ENCODE measurements at regions not wholly inside any gene's neighbourhood (a gene's known extent, or its start where the extent isn't known, plus 50 kb on each side); places are given as distances from the start of the nearest gene placed in this dataset.

DNA sequence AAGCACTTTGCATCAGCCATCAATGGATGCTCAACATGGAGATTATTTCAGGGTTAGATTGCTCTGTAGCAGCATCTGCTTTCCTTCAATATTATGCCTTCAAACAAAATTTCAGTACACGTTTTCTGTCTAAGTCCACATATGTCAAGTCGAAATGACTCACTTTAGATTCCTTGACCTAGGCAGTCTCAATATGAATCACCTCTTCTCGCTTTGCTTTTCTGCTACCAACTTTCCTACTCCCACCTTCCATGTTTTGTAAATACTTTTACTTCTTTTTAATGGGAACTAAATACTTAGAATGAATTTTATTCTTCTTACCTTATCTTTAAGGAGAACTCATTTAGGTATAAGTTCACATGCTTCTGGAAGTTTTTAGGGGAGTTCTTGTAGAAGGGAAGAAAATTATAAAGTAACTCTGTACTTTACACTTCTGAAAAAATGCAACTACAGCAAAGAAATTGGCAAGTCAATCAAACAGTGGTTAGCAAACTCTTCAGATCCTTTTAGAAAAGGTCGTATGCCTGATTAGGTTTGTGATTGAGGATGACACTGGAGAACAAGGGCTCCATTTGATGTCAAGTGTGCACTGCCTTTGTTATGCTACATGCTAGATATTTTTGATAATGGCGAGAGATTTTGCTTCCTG is 478.5 kb upstream of the SMARCA2 start (continued):
- TF ChIP-seq JUNB (IDR thresholded peaks at IDR 0.05; ENCODE audit: unreplicated experiment) (no peak), EZH2phosphoT487 (IDR thresholded peaks at IDR 0.05; ENCODE audit: unreplicated experiment) (no peak)
- TF ChIP-seq, protein P1, sequence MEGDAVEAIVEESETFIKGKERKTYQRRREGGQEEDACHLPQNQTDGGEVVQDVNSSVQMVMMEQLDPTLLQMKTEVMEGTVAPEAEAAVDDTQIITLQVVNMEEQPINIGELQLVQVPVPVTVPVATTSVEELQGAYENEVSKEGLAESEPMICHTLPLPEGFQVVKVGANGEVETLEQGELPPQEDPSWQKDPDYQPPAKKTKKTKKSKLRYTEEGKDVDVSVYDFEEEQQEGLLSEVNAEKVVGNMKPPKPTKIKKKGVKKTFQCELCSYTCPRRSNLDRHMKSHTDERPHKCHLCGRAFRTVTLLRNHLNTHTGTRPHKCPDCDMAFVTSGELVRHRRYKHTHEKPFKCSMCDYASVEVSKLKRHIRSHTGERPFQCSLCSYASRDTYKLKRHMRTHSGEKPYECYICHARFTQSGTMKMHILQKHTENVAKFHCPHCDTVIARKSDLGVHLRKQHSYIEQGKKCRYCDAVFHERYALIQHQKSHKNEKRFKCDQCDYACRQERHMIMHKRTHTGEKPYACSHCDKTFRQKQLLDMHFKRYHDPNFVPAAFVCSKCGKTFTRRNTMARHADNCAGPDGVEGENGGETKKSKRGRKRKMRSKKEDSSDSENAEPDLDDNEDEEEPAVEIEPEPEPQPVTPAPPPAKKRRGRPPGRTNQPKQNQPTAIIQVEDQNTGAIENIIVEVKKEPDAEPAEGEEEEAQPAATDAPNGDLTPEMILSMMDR (conservative IDR thresholded peaks at IDR 0.05; ENCODE audit: low read depth in 2 of 2): no peak

- Histone ChIP-seq H3K27ac (ENCODE audit: low read depth) (no peak overlapping the region), H3K79me2 (replicated peaks; ENCODE audit: insufficient read depth) (no peaks in the 10 kb centered on the region), H3K27me3 (ENCODE audit: insufficient read depth) (no peaks in the 10 kb centered on the region), H3F3A (replicated peaks; ENCODE audit: low read depth) (no peaks in the 10 kb centered on the region), H4K20me1 (replicated peaks; ENCODE audit: insufficient read depth) (no peaks in the 10 kb centered on the region), H3K4me2 (no peak overlapping the region), H3K4me1 (ENCODE audit: insufficient read depth) (no peaks in the 10 kb centered on the region), H3K36me3 (ENCODE audit: insufficient read depth) (no peaks in the 10 kb centered on the region), H2AFZ (no peak overlapping the region), H3K9me2 (ENCODE audit: insufficient read depth) (peaks cover 6% of the 10 kb centered on the region; the same call in 1 of the 2 replicates), H3K4me3 (no peak overlapping the region)
- DNase-seq (ENCODE audit: low spot score) (no peak), ATAC-seq (no peak)
- H3K27ac Mint-ChIP-seq: no peak overlapping the region; the same call in 1 of the 2 replicates
- H3K4me3 Mint-ChIP-seq: no peak overlapping the region
- peaks cover 6% of the 10 kb centered on the region; the same call in 2 of the 3 replicates for H3K4me1 Mint-ChIP-seq
- no peaks in the 10 kb centered on the region for H3K36me3 Mint-ChIP-seq (ENCODE audit: low read depth)
- peaks cover 2% of the 10 kb centered on the region for H3K27me3 Mint-ChIP-seq (ENCODE audit: insufficient read depth, low read depth, poor library complexity)
- H3K9me3 Mint-ChIP-seq: no peaks in the 10 kb centered on the region
- TF ChIP-seq, protein P1 (conservative IDR thresholded peaks at IDR 0.05; ENCODE audit: low read depth in 2 of 2): no peak
- TF ChIP-seq STAT1 (IDR thresholded peaks at IDR 0.05; ENCODE audit: unreplicated experiment) (no peak), JUNB (IDR thresholded peaks at IDR 0.05; ENCODE audit: unreplicated experiment) (no peak), NANOG (IDR thresholded peaks at IDR 0.05; ENCODE audit: borderline replicate concordance) (no peak), EZH2 (IDR thresholded peaks at IDR 0.05; ENCODE audit: low read depth, unreplicated experiment) (no peak), ZNF462 (CRISPR knock-in tag; IDR thresholded peaks at IDR 0.05) (no peak), EZH2phosphoT487 (IDR thresholded peaks at IDR 0.05; ENCODE audit: unreplicated experiment) (no peak), ZNF331 (CRISPR knock-in tag; IDR thresholded peaks at IDR 0.05; ENCODE audit: low read depth) (no peak), CREB1 (CRISPR knock-in tag; IDR thresholded peaks at IDR 0.05; ENCODE audit: low read depth) (no peak)
- TF ChIP-seq, protein P2, sequence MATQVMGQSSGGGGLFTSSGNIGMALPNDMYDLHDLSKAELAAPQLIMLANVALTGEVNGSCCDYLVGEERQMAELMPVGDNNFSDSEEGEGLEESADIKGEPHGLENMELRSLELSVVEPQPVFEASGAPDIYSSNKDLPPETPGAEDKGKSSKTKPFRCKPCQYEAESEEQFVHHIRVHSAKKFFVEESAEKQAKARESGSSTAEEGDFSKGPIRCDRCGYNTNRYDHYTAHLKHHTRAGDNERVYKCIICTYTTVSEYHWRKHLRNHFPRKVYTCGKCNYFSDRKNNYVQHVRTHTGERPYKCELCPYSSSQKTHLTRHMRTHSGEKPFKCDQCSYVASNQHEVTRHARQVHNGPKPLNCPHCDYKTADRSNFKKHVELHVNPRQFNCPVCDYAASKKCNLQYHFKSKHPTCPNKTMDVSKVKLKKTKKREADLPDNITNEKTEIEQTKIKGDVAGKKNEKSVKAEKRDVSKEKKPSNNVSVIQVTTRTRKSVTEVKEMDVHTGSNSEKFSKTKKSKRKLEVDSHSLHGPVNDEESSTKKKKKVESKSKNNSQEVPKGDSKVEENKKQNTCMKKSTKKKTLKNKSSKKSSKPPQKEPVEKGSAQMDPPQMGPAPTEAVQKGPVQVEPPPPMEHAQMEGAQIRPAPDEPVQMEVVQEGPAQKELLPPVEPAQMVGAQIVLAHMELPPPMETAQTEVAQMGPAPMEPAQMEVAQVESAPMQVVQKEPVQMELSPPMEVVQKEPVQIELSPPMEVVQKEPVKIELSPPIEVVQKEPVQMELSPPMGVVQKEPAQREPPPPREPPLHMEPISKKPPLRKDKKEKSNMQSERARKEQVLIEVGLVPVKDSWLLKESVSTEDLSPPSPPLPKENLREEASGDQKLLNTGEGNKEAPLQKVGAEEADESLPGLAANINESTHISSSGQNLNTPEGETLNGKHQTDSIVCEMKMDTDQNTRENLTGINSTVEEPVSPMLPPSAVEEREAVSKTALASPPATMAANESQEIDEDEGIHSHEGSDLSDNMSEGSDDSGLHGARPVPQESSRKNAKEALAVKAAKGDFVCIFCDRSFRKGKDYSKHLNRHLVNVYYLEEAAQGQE (IDR thresholded peaks at IDR 0.05; ENCODE audit: unreplicated experiment): no peak
Measured at GRCh38 chr9:1538301-1538700, 476.8 kb upstream of the SMARCA2 start.

All from GM23338 (cell line).